Thoracic aorta (tissue), 2 donors: ENCODE measurements at regions not wholly inside any gene's neighbourhood (a gene's known extent, or its start where the extent isn't known, plus 50 kb on each side); places are given as distances from the start of the nearest gene placed in this dataset.

ENCODE experiments used
- ATAC-seq: fragments of 150-250 bp; one replicate; pipeline ENCODE4 v1.8.0; 2017; ENCODE audit warnings: low read depth; ENCODE audit not compliant: insufficient number of reproducible peaks, low FRiP score
- DNase-seq: peaks from one replicate; pipeline ENCODE4 v3.0.0-alpha.2; 2020; ENCODE audit warnings: low spot score
- H3K27ac ChIP-seq, 2 donors: fragments of 200-600 bp; sonication (generic); 1 replicate in 1 of 2; 2 replicates in 1 of 2; pipeline ENCODE4 v1.5.1; 2016; ENCODE audit warnings: mild to moderate bottlenecking in 2 of 2, moderate library complexity in 2 of 2
- H3K27me3 ChIP-seq: fragments of 200-600 bp; sonication (generic); replicated peaks from 2 replicates; pipeline ENCODE4 v1.6.0; 2016; ENCODE audit warnings: mild to moderate bottlenecking; ENCODE audit not compliant: insufficient read depth
- H3K36me3 ChIP-seq: fragments of 200-600 bp; sonication (generic); one replicate; pipeline ENCODE4 v1.5.1; 2016
- H3K4me1 ChIP-seq, 2 donors: fragments of 200-600 bp; sonication (generic); 1 replicate in 1 of 2; 2 replicates in 1 of 2; pipeline versions ENCODE4 v1.5.1 to v1.6.0; 2016; ENCODE audit warnings: low read depth in 2 of 2, mild to moderate bottlenecking in 1 of 2; ENCODE audit not compliant: control insufficient read depth in 1 of 2
- H3K4me3 ChIP-seq: fragments of 200-600 bp; sonication (generic); 2 replicates; pipeline ENCODE4 v1.5.1; 2016; ENCODE audit warnings: mild to moderate bottlenecking
- H3K9me3 ChIP-seq: fragments of 200-600 bp; sonication (generic); 2 replicates; pipeline ENCODE4 v1.5.1; 2016
- CTCF ChIP-seq: fragments of 200-600 bp; sonication (generic); IDR thresholded peaks from one replicate; pipeline ENCODE4 v1.5.1; 2019; ENCODE audit warnings: antibody characterized with exemption

GRCh38 chr1:88089961-88090360, 594.1 kb upstream of the PKN2 start:
- no peaks in the 10 kb centered on the region for H3K9me3 ChIP-seq
- no peak for ATAC-seq
- no peaks in the 10 kb centered on the region for H3K36me3 ChIP-seq
- no peak for TF ChIP-seq CTCF
- H3K27ac ChIP-seq: no peak overlapping the region
- no peaks in the 10 kb centered on the region for H3K27me3 ChIP-seq
- DNase-seq: no peak
- H3K4me1 ChIP-seq: no peaks in the 10 kb centered on the region
- H3K4me3 ChIP-seq: no peak overlapping the region

DNA sequence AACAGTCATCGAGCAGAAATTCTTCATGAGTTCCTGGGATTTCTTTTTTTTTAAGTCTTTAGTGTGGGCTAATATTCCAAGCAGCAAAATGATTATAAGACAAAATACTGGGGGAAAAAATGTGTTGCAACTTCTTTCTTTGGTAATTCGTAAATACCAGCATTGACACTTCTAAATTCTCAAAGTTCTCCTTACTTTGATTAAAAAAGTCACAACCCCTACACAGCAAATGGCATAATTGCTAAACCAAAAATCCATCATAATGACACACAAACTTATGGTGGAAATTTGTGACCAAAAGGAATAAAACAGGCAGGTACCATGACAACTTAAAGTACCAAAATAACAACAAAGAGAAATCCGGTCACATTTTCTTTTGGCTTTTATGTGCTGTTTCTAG, 585.2 kb upstream of the PKN2 start:
- DNase-seq (no peak), ATAC-seq (no peak)
- Histone ChIP-seq H3K27ac (no peak overlapping the region), H3K36me3 (no peaks in the 10 kb centered on the region), H3K9me3 (no peaks in the 10 kb centered on the region), H3K27me3 (no peaks in the 10 kb centered on the region), H3K4me3 (no peak overlapping the region), H3K4me1 (no peaks in the 10 kb centered on the region)
- TF ChIP-seq CTCF: no peak

GRCh38 chr1:88101041-88101440, 583.0 kb upstream of the PKN2 start:
- DNase-seq: no peak
- Histone ChIP-seq H3K4me1 (no peaks in the 10 kb centered on the region), H3K36me3 (no peaks in the 10 kb centered on the region), H3K9me3 (no peaks in the 10 kb centered on the region), H3K27ac (no peak overlapping the region), H3K27me3 (no peaks in the 10 kb centered on the region), H3K4me3 (no peak overlapping the region)
- no peak for TF ChIP-seq CTCF
- ATAC-seq: no peak

DNA sequence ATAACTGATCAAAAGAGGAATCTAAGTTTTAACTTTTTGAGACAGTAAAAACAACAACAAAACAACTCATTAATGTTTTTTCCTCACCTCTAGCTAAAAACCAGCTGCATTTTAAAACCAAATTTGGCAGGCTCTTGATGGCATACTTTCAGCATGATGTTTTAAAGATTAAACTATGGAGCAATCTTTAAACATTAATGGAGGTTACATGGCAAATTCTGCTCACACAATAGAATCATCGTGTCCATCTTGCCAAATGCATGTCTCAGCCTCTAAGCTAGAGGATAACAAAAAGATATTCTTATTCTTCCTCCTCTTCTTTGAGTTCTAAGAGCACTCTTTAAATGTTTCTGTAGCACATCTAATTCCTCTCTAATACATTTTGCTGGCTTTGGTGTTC, 579.8 kb upstream of the PKN2 start:
- no peaks in the 10 kb centered on the region for H3K9me3 ChIP-seq
- no peak for TF ChIP-seq CTCF
- no peaks in the 10 kb centered on the region for H3K4me1 ChIP-seq
- DNase-seq (no peak), ATAC-seq (no peak)
- H3K27ac ChIP-seq: no peak overlapping the region
- no peaks in the 10 kb centered on the region for H3K36me3 ChIP-seq
- H3K4me3 ChIP-seq: no peak overlapping the region
- H3K27me3 ChIP-seq: no peaks in the 10 kb centered on the region

- TF ChIP-seq CTCF: no peak
- no peak overlapping the region for H3K4me3 ChIP-seq
- H3K9me3 ChIP-seq: no peaks in the 10 kb centered on the region
- H3K27ac ChIP-seq: no peak overlapping the region
- DNase-seq (no peak), ATAC-seq (no peak)
- H3K27me3 ChIP-seq: no peaks in the 10 kb centered on the region
- H3K36me3 ChIP-seq: no peaks in the 10 kb centered on the region
- no peaks in the 10 kb centered on the region for H3K4me1 ChIP-seq
These were observed 579.2 kb upstream of the PKN2 start for GRCh38 chr1:88104886-88105285.
